Sigmoid colon (tissue), 6 donors: ENCODE measurements at regions not wholly inside any gene's neighbourhood (a gene's known extent, or its start where the extent isn't known, plus 50 kb on each side); places are given as distances from the start of the nearest gene placed in this dataset.

Source experiments
- DNase-seq: peaks from one replicate; pipeline ENCODE4 v3.0.0-alpha.2; 2019
- H3K27ac ChIP-seq, 4 donors: fragments of 200-600 bp; sonication (generic); one replicate each; pipeline ENCODE4 v1.5.1; 2016 to 2019; ENCODE audit warnings: mild to moderate bottlenecking in 1 of 4
- H3K27me3 ChIP-seq, 3 donors: fragments of 200-600 bp; sonication (generic); one replicate each; pipeline ENCODE4 v1.5.1; 2019; ENCODE audit warnings: mild to moderate bottlenecking in 1 of 3
- H3K36me3 ChIP-seq, 4 donors: fragments of 200-600 bp; sonication (generic); one replicate each; pipeline ENCODE4 v1.5.1; 2016 to 2019
- H3K4me1 ChIP-seq, 4 donors: fragments of 200-600 bp; sonication (generic); one replicate each; pipeline ENCODE4 v1.5.1; 2017 to 2019
- H3K4me3 ChIP-seq, 4 donors: fragments of 200-600 bp; sonication (generic); one replicate each; pipeline ENCODE4 v1.5.1; 2017 to 2019; ENCODE audit warnings: mild to moderate bottlenecking in 2 of 4, moderate library complexity in 1 of 4
- H3K9me3 ChIP-seq, 4 donors: fragments of 200-600 bp in 3 of 4; sonication (generic) in 3 of 4; one replicate each; pipeline versions ENCODE4 v1.5.1 to v1.6.1; 2013 to 2019
- EP300 ChIP-seq, 4 donors: sonication (generic); formaldehyde crosslinking; IDR thresholded peaks; one replicate each; pipeline ENCODE4 v1.6.1; 2017; ENCODE audit warnings: antibody characterized with exemption in 4 of 4
- POLR2A ChIP-seq, 2 donors: fragments of 450-650 bp; IDR thresholded peaks; one replicate each; pipeline ENCODE4 v1.6.1; 2016; ENCODE audit warnings: antibody characterized with exemption in 2 of 2, mild to moderate bottlenecking in 2 of 2, moderate library complexity in 2 of 2
- POLR2AphosphoS5 ChIP-seq, 4 donors: sonication (generic); formaldehyde crosslinking; IDR thresholded peaks; one replicate each; pipeline ENCODE4 v1.6.1; 2017; ENCODE audit warnings: antibody characterized with exemption in 4 of 4
- WGBS, 2 donors: extraction: QIAGEN DNeasy Blood & Tissue Kit; methylation state at CpG; one replicate each; pipeline ENCODE4 v1.1.7; 2013; 5-methylcytosine and 5-hydroxymethylcytosine counted together
- intact Hi-C: fragments of 100-400 bp; cut with DNase I; formaldehyde crosslinking; loops from one replicate; pipeline ENCODE4 v1.15.1; 2023
- TF ChIP-seq, protein P1 (sequence below), 4 experiments: fragments of 450-650 bp in 3 of 4; fragments of 200-600 bp in 1 of 4; IDR thresholded peaks; one replicate each; pipeline ENCODE4 v1.5.1; 2016 to 2019; ENCODE audit warnings: antibody characterized with exemption in 4 of 4, mild to moderate bottlenecking in 3 of 4, moderate library complexity in 2 of 4
- donor health status: healthy with polysubstance abuse.
- donor health status: healthy.

DNA sequence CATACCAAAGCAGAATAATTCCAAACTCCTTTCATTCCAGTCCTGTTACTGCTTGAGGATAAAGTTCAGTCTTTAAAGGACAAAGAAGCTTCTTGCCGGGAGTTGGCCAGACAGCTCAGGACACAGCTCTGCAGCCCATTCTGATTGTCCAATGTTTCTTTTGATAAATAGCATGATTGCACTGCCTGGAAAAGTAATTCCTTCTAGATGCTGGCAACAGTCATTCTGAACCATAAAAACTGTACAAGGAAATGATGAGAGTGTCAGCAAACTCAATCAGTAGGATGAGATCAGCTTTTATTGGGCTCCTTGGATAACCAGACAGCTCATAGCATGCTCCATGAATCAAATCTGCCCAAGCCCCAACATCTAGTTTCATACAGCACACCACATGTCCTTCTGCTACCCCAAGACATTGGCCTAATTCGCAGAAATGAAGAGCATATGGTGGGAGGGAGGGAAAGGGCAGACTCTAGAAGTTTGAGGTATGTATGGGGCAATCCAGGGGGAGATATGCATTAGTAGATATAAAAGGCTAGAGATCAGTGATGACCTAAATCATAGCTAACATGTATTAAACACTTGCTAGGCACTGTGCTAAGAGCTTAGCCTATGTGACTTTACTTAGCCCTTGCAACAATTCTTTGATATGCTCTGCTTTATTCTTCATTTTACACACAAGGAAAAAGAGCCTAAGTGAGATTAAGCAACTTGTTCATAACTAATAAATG lies 219.9 kb upstream of the NREP start:
- no peak for DNase-seq
- no peaks in the 10 kb centered on the region for H3K9me3 ChIP-seq
- TF ChIP-seq EP300 (IDR thresholded peaks at IDR 0.05) (no peak), POLR2AphosphoS5 (IDR thresholded peaks at IDR 0.05) (peak in 1 of 4 donors; percentile 23)
- intact Hi-C loops: no loop called here
- peak overlapping the region in 2 of 4 donors; percentile 38 to 63 for H3K27ac ChIP-seq
- 40 to 70% methylated on average over 2 of the region's 2 CpGs for WGBS, 2 donors
- H3K4me3 ChIP-seq: no peak overlapping the region
- H3K27me3 ChIP-seq: no peaks in the 10 kb centered on the region
- no peaks in the 10 kb centered on the region for H3K36me3 ChIP-seq
- peaks cover 0 to 48% (median 40%) of the 10 kb centered on the region in 4 donors for H3K4me1 ChIP-seq

DNA sequence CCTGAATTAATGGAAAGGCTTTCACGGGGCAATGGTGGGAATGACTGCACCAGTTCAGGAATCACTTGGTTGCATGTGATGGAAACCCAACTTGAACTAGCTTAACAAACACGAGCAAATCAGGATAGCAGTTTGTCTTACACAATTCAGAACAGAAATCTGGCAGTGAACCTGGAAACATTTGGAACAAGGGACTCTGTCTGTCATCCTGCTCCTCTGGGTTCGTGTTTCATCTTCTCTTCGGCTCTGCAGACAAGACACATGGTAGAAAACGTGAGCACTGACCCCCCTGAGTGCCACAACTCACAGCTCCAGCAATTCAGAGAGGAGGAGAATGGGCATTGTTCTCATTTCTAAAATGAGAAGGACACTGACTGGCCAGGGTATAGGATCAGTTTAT lies 218.1 kb upstream of the NREP start:
- peak overlapping the region in 3 of 4 donors; percentile 20 to 63 (median 38) for H3K27ac ChIP-seq

DNA sequence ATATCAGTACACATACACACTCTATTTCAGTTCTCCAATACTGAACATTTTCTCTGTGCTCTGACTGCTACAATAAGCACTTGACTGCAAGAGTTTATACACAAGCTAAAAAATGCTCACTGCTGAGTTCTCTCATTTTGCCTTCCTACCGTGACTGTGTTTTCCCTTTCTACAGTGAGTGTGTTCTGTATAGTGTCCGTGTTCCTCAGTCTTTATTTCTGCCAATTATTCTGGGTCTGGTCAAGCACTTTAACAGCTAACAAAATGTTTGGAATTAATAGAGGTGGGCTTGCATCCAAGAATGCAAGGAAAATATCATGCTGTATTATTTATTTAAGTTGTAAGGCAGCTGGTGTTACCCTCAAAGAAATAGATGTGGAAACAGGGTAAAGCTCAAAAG lies 217.0 kb upstream of the NREP start:
- 67 to 77% methylated on average over 2 of the region's 2 CpGs for WGBS, 2 donors
- TF ChIP-seq POLR2A (IDR thresholded peaks at IDR 0.05): no peak
- TF ChIP-seq EP300 (IDR thresholded peaks at IDR 0.05): no peak
- TF ChIP-seq, protein P1, sequence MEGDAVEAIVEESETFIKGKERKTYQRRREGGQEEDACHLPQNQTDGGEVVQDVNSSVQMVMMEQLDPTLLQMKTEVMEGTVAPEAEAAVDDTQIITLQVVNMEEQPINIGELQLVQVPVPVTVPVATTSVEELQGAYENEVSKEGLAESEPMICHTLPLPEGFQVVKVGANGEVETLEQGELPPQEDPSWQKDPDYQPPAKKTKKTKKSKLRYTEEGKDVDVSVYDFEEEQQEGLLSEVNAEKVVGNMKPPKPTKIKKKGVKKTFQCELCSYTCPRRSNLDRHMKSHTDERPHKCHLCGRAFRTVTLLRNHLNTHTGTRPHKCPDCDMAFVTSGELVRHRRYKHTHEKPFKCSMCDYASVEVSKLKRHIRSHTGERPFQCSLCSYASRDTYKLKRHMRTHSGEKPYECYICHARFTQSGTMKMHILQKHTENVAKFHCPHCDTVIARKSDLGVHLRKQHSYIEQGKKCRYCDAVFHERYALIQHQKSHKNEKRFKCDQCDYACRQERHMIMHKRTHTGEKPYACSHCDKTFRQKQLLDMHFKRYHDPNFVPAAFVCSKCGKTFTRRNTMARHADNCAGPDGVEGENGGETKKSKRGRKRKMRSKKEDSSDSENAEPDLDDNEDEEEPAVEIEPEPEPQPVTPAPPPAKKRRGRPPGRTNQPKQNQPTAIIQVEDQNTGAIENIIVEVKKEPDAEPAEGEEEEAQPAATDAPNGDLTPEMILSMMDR (IDR thresholded peaks at IDR 0.05): no peak
- TF ChIP-seq POLR2AphosphoS5 (IDR thresholded peaks at IDR 0.05): no peak
- H3K9me3 ChIP-seq: no peaks in the 10 kb centered on the region
- intact Hi-C loops: no loop called here
- no peaks in the 10 kb centered on the region for H3K27me3 ChIP-seq
- peaks cover 0 to 48% (median 40%) of the 10 kb centered on the region in 4 donors for H3K4me1 ChIP-seq
- H3K36me3 ChIP-seq: no peaks in the 10 kb centered on the region
- H3K4me3 ChIP-seq: no peak overlapping the region
- DNase-seq: no peak
- H3K27ac ChIP-seq: peak overlapping the region in 2 of 4 donors; percentile 38 to 63

More for the DNA sequence above, 218.1 kb upstream of the NREP start:
- H3K27me3 ChIP-seq: no peaks in the 10 kb centered on the region
- WGBS, 2 donors: 62 to 71% methylated on average over 5 of the region's 5 CpGs
- H3K4me1 ChIP-seq: peaks cover 0 to 48% (median 40%) of the 10 kb centered on the region in 4 donors
- no peaks in the 10 kb centered on the region for H3K9me3 ChIP-seq
- DNase-seq: no peak
- TF ChIP-seq POLR2AphosphoS5 (IDR thresholded peaks at IDR 0.05): peak in 2 of 4 donors; percentile 37 to 55
- TF ChIP-seq, protein P1 (IDR thresholded peaks at IDR 0.05): no peak
- TF ChIP-seq POLR2A (IDR thresholded peaks at IDR 0.05): no peak
- no peak for TF ChIP-seq EP300 (IDR thresholded peaks at IDR 0.05)
- intact Hi-C loops: no loop called here
- no peaks in the 10 kb centered on the region for H3K36me3 ChIP-seq
- H3K4me3 ChIP-seq: no peak overlapping the region

DNA sequence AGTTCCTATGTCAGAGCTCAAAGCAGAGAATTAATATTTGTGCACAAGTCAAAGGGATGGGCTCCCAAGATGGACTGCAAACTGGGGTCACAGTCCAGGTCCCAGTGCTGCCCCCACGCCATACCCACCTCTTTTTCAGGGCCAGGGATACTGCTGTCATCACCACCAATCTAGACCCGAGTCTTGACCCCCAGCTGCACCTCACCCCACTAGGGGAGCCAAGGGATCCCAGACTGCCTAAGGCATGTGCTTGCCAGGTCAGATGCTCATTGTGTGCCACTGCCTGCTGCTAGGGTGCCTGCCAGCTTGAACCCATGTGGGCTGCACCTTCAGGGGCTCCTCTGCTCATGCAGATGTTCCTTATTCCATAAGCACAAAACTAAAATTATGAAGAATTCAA lies 215.6 kb upstream of the NREP start:
- no peaks in the 10 kb centered on the region for H3K9me3 ChIP-seq
- no peaks in the 10 kb centered on the region for H3K27me3 ChIP-seq
- WGBS, 2 donors: 76 to 83% methylated on average over 2 of the region's 2 CpGs
- no peak overlapping the region for H3K4me3 ChIP-seq
- no peak overlapping the region for H3K27ac ChIP-seq
- TF ChIP-seq POLR2A (IDR thresholded peaks at IDR 0.05): no peak
- no peak for TF ChIP-seq EP300 (IDR thresholded peaks at IDR 0.05)
- TF ChIP-seq, protein P1 (IDR thresholded peaks at IDR 0.05): no peak
- TF ChIP-seq POLR2AphosphoS5 (IDR thresholded peaks at IDR 0.05): no peak
- H3K36me3 ChIP-seq: no peaks in the 10 kb centered on the region
- intact Hi-C loops: no loop called here
- no peak for DNase-seq
- H3K4me1 ChIP-seq: peaks cover 0 to 48% (median 40%) of the 10 kb centered on the region in 4 donors

DNA sequence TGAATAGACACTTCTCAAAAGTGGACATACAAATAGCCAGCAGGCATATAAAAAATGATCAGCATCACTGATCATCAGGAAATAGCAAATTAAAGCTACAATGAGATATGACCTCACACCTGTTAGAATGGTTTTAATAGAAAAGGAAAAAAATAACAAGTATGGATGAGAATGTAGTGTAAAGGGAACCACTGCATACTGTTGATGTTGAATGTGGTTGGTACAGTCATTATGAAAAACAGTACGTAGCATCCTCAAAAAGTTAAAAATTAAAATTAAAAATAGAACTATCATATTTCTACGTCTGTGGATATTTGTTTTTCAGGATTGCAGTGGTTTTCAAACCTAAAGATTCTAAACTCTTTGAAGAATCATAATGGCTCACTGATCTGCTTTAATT lies 215.1 kb upstream of the NREP start:
- intact Hi-C loops: no loop called here
- Histone ChIP-seq H3K27ac (no peak overlapping the region), H3K4me1 (peaks cover 0 to 46% (median 39%) of the 10 kb centered on the region in 4 donors), H3K27me3 (no peaks in the 10 kb centered on the region), H3K36me3 (no peaks in the 10 kb centered on the region), H3K4me3 (no peak overlapping the region), H3K9me3 (no peaks in the 10 kb centered on the region)
- TF ChIP-seq POLR2AphosphoS5 (IDR thresholded peaks at IDR 0.05): no peak
- TF ChIP-seq, protein P1 (IDR thresholded peaks at IDR 0.05): no peak
- no peak for TF ChIP-seq POLR2A (IDR thresholded peaks at IDR 0.05)
- no peak for TF ChIP-seq EP300 (IDR thresholded peaks at IDR 0.05)
- no peak for DNase-seq
- WGBS, 2 donors: 83 to 84% methylated on average over 2 of the region's 2 CpGs
